Activated gamma-delta T cell treated with Interleukin-2 at 50 U/mL for 16 hours (primary cell): ENCODE measurements at regions not wholly inside any gene's neighbourhood (a gene's known extent, or its start where the extent isn't known, plus 50 kb on each side); places are given as distances from the start of the nearest gene placed in this dataset.
"Not testable (repeated sequence)": the region's sequence is repeated elsewhere in the genome, so short reads cannot be mapped to it uniquely, and the experiment has no call there.

Source experiments
- DNase-seq: peaks from one replicate; pipeline ENCODE4 v3.0.0-alpha.2; 2020

- DNase-seq = no peak
Measured at GRCh38 chr2:2730301-2730833, 399.3 kb upstream of the MYT1L start.

- no peak for DNase-seq
Measured at GRCh38 chr2:2729246-2729645, 398.2 kb upstream of the MYT1L start.

DNA sequence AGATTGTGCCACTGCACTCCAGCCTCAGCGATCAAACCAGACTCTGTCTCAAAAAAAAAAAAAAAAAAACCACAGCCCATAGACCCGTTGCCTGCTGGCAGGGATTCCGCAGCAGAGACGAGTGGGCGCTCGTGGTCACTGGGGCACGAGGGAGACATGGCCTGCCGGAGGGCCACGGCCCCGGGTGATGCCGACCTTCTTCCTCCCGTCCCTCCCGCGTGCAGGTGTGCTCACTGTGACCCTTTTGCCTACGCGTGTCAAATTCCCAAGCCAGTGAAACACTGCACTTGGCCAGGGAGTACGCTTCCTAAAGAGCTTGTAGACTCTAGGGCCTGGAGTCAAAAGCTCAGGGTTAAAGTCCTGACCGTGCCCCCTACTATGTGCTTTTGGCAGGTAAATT, 397.6 kb upstream of the MYT1L start:
- no peak for DNase-seq

DNA sequence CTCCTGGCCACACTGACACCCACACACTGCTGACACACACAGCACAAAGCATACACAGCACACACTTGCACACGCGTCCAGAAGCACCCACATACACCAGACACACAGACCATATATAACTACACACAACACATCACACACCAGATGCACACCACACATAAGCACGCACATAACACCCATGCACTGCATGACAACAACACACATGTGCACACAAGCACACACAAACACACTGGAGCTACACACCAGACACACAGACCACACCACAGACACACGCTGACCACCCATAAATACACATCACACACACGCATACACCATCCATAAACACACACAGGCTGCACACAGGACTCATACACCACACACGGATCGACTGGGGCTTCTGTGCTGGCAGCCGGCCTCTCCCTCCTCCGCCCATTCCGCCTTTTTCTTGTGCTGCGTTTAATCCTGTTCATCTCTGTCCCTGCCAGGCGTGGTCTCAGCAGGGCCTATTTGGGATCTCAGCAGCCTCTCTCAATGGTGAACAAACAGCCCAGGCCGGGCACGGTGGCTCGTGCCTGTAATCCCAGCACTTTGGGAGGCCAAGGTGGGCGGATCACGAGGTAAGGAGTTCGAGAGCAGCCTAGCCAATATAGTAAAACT, 396.9 kb upstream of the MYT1L start:
- DNase-seq = no peak

GRCh38 chr2:2726163-2726562, 395.1 kb upstream of the MYT1L start:
- DNase-seq = no peak

GRCh38 chr2:2723064-2723463, 392.0 kb upstream of the MYT1L start:
- DNase-seq = no peak

GRCh38 chr2:2721296-2721835, 390.3 kb upstream of the MYT1L start:
- no peak for DNase-seq

- DNase-seq = not testable (repeated sequence)
Measured at GRCh38 chr2:2720806-2721205, 389.7 kb upstream of the MYT1L start.

DNA sequence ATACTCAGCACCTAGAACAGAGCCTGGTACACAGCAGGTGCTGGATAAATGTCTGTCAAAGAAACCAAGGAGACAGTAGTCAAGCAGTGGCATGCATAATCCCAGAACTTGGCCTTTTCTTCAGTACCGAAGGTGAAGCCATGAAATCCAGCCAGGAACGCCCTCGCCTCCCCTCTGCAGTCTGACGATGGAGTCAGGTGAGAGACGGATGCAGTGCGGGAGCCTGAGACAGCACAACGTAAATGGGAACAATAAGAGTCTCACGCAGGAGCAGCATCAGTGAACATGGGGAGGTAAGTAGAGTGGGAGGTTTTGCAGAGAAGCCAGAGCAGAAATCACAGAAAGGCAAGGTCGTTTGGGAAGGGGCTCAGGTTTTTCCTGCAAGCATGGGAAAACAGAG, 389.3 kb upstream of the MYT1L start:
- DNase-seq = no peak

DNA sequence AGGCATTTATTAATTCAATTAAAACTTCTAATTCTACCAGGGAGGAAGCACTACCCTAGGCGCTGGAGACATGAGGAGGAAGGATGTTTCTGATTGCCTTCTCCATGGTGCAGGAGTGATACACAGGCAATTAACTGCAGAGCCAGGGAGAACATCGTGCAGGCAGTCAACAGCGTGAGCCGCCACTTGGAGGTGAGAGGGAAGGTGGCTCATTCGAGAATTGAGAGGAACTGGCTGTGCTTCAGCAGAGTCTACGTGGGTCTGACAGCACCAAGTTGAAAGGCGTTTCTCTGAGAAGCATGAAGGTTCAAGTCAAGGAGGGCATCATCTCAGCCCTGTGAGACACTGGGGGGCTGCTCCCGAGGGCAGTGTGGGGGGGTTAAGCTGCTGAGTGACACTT, 388.7 kb upstream of the MYT1L start:
- no peak for DNase-seq

- DNase-seq = no peak
Measured at GRCh38 chr2:2719015-2719414, 387.9 kb upstream of the MYT1L start.

- no peak for DNase-seq
Measured at GRCh38 chr2:2717406-2717805, 386.3 kb upstream of the MYT1L start.

- no peak for DNase-seq
Measured at GRCh38 chr2:2716771-2717170, 385.7 kb upstream of the MYT1L start.

- DNase-seq = no peak
Measured at GRCh38 chr2:2715036-2715818, 384.2 kb upstream of the MYT1L start.

GRCh38 chr2:2714408-2714807, 383.3 kb upstream of the MYT1L start:
- DNase-seq = no peak

- no peak for DNase-seq
Measured at GRCh38 chr2:2709431-2709770, 378.3 kb upstream of the MYT1L start.

DNA sequence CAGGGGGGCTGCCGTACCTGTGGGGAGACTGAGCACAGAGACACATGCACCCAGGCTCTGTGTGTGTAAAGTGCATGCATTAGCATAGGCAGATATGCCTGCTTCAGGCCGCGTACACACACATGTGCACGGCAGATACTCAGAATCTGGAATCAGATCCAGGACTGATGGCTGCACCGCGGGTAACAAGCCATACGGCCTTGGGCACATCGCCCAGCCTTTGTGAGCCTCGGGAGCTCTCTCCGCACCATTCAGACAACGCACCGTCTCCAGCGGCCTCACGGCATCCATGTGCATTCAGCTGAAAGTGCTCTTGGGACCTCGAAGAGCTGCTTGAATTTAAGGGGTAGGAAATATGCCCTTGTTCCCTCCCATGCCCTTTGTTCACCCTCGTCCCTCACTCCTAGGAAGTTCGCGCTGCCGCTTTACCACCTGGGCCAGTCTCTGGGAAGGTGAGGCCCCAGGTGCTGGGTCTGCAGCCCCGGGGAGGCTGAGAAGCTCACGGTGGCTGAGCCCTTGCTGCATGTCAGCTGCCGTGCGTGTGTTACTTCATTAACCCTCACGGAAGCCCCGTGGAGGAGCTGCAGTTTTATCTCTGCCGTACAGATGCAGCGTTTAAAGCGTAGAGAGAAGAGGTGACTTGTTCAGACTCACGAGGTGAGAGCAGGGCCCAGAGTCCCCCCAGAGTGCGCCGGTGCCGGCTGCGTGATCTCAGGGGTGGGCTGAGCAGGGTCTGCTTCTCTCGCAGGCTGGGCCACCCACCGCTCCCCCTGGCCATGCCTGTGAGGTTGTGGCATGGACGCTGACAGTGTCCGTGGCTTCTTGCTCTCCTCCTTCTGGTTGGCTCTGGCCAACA, 377.7 kb upstream of the MYT1L start:
- DNase-seq = no peak

DNA sequence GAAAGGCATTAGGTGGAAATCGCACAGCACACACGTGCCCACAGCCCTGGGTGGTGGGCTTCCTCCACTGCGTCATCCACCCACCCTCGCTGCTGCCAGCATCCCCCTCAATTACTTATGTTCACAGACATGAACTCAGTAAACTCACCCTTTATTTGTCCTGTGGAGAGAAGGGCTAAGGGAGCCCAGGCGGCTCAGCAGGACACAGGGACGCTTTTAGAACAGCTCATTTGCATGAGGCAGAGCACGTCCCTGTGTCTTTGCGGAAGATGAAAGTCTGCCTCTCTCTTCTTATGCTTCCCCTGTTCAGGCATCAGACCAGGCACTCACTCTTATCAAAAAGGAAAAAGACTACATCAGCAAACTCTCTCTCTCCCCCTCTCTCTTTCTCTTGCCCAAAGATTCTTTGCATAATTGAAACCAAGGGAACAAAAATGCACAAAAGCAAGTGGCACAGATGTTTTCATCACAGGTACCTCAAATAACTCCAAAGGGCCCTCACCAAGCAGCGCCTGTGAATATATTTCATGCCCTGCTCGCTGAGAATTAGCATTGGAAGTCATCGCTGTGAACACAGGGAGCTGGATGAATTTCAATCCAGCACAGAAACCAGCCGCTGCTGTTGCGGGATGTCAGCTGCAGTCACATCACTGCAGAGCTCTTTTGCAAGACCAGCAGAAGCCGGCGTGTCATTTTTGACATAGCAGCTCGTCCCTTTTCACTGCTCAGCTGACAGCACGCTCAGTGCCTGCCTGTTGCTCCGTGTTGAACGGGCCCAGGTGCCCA, 376.3 kb upstream of the MYT1L start:
- DNase-seq = no peak

GRCh38 chr2:2706306-2706705, 375.2 kb upstream of the MYT1L start:
- DNase-seq = no peak

DNA sequence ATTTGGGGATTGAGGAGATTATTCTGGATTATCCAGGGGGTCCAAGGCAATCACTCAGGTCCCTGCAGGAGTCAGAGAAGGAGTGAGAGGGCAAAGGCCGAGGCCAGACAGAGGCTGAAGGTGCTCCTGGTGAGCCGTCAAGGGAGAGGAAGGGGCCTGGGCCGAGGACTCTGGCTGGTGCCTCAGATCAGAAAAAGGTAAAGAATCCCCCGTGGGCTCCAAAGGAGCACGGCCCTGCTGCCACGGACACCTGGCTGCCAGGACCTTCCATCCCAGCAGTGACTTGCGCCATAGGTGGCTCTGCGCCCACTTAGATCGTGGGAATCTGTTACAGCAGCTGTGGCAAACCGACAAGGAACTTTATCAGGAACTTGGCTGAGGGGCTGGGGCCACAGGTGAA, 374.8 kb upstream of the MYT1L start:
- DNase-seq = no peak

DNA sequence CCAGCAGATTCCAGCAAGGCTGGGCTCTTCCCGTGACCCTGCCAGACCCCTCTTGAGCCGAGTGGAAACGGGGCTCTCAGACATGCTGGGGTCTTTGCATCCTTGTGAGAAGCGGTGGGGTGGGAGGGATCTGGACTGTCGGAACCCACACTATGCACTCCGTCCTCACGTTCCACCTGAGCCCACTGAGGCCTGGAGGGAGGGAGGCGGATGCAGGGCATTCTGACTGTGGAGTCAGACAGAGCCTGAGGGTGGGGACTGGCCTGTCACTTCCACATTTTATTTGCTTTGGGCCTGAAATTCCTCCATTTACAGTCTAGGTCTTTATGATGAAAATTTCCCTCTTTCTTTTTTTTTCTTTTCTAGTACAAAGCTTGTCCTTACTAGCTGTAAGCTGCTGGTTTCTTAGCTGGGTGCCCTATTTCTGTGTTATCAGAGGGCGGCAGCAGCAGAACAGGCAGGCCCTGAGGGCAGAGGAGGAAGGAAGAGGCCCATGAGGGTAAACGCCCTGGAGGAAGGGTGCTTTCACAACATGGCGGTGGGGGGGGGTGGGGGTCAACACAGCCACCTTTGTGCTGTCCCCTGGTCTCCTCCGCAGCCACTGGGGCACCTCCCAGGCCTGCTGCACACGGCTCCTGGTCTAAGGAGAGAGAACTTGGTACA, 373.5 kb upstream of the MYT1L start:
- DNase-seq = no peak
